K562 (cell line): ENCODE measurements at regions not wholly inside any gene's neighbourhood (a gene's known extent, or its start where the extent isn't known, plus 50 kb on each side); places are given as distances from the start of the nearest gene placed in this dataset.

Experiments used
- ATAC-seq: fragments of 200-7000 bp; cut with Tn5 transposase; 3 replicates; pipeline ENCODE4 v1.9.1; 2020; ENCODE audit warnings: moderate library complexity
- BruUV-seq: library from RNA; stranded (reverse); fragments of 400-500 nt; replicated peaks from 2 replicates; lab custom pipeline; 2021; lab: Mats Ljungman, UMichigan
- CTCF ChIA-PET: fragments of 300-600 bp; formaldehyde crosslinking; extraction: SDS; loops from one replicate; lab custom pipeline; 2021; ENCODE audit warnings: low intra/inter-chr PET ratio; lab: Yijun Ruan, JAX
- POLR2A ChIA-PET: fragments of 300-600, 350-650 bp; sonication (Branson Sonifier 250); formaldehyde crosslinking; extraction: SDS; loops from one replicate; lab custom pipeline; 2021; ENCODE audit warnings: antibody characterized with exemption, inconsistent platforms; lab: Yijun Ruan, JAX
- DNase-seq, 4 experiments: peaks; one replicate each; pipeline versions ENCODE4 v3.0.0 to v3.0.0-alpha.2; 2011 to 2018; ENCODE audit warnings: low spot score in 3 of 4, mixed read lengths in 3 of 4; ENCODE audit errors: extremely low read depth in 1 of 4
- FAIRE-seq: peaks from 2 replicates; lab custom pipeline; 2011; peaks lifted over from hg19 to GRCh38; lab: Jason Lieb, UNC
- H2AFZ ChIP-seq: 2 replicates; pipeline ENCODE4 v1.6.0; 2011; ENCODE audit warnings: low read depth, low read length, control low read depth, inconsistent platforms
- H3K27ac ChIP-seq: fragments of 200-600 bp; 3 replicates; pipeline ENCODE4 v1.8.0; 2011; ENCODE audit warnings: low read depth, mild to moderate bottlenecking, control low read depth, inconsistent platforms, low read length, moderate library complexity, mixed read lengths; ENCODE audit errors: extremely low read depth
- H3K27me3 ChIP-seq, 2 experiments: fragments of 300-600 bp in 1 of 2; 2 replicates in 1 of 2; 3 replicates in 1 of 2; pipeline versions ENCODE4 v1.6.0 to v1.8.0; 2011; ENCODE audit warnings: inconsistent platforms in 2 of 2, low read length in 2 of 2, mild to moderate bottlenecking in 1 of 2, mixed read lengths in 1 of 2, moderate library complexity in 1 of 2; ENCODE audit not compliant: control insufficient read depth in 2 of 2, insufficient read depth in 2 of 2
- H3K36me3 ChIP-seq: fragments of 300-600 bp; 3 replicates; pipeline ENCODE4 v1.8.0; 2011; ENCODE audit warnings: mild to moderate bottlenecking, low read length, inconsistent platforms; ENCODE audit not compliant: control insufficient read depth, insufficient read depth
- H3K4me1 ChIP-seq, 2 experiments: fragments of 200-600 bp in 1 of 2; replicated peaks in 1 of 2; 2 replicates in 1 of 2; 3 replicates in 1 of 2; pipeline versions ENCODE4 v1.5.1 to v1.8.0; 2011; ENCODE audit warnings: inconsistent platforms in 2 of 2, low read length in 2 of 2, mild to moderate bottlenecking in 1 of 2, mixed read lengths in 1 of 2, moderate library complexity in 1 of 2; ENCODE audit not compliant: control insufficient read depth in 2 of 2, insufficient read depth in 2 of 2
- H3K4me2 ChIP-seq: 2 replicates; pipeline ENCODE4 v1.6.1; 2011; ENCODE audit warnings: low read length, control low read depth, inconsistent platforms, mixed read lengths; ENCODE audit not compliant: insufficient read depth
- H3K4me3 ChIP-seq: fragments of 200-600 bp; sonication (generic), shearing (Covaris generic); 2 replicates; pipeline ENCODE4 v1.5.1; 2016; ENCODE audit warnings: control low read depth, inconsistent platforms
- H3K79me2 ChIP-seq: fragments of 200-600 bp; 3 replicates; pipeline ENCODE4 v1.8.0; 2011; ENCODE audit warnings: low read length, inconsistent platforms; ENCODE audit not compliant: control insufficient read depth, insufficient read depth
- H3K9ac ChIP-seq, 2 experiments: 2 replicates each; pipeline versions ENCODE4 v1.6.0 to v1.6.1; 2011; ENCODE audit warnings: low read depth in 2 of 2, low read length in 2 of 2, control low read depth in 1 of 2, inconsistent platforms in 1 of 2, mild to moderate bottlenecking in 1 of 2, mixed read lengths in 1 of 2; ENCODE audit not compliant: insufficient read depth in 1 of 2
- H3K9me1 ChIP-seq: one replicate; pipeline ENCODE4 v1.6.0; 2011; ENCODE audit warnings: inconsistent platforms, mild to moderate bottlenecking, low read length, moderate library complexity; ENCODE audit not compliant: control insufficient read depth, insufficient read depth
- H3K9me3 ChIP-seq: replicated peaks from 2 replicates; pipeline ENCODE4 v1.5.1; 2011; ENCODE audit warnings: low read depth, low read length, inconsistent platforms; ENCODE audit not compliant: control insufficient read depth, insufficient read depth
- H4K20me1 ChIP-seq: replicated peaks from 2 replicates; pipeline ENCODE4 v1.6.1; 2011; ENCODE audit warnings: low read length, inconsistent platforms, mixed read lengths; ENCODE audit not compliant: control insufficient read depth, insufficient read depth
- CBX8 ChIP-seq: fragments of 200-600 bp; sonication (generic); IDR thresholded peaks from 2 replicates; pipeline ENCODE4 v1.6.1; 2012; ENCODE audit warnings: borderline replicate concordance, mixed run types, low read depth, mild to moderate bottlenecking, moderate library complexity, mixed read lengths, low read length, control low read depth, inconsistent platforms; ENCODE audit not compliant: poor library complexity, severe bottlenecking; ENCODE audit errors: extremely low read depth
- GMEB1 ChIP-seq: fragments of 250-450 bp; sonication (Bioruptor Pico); IDR thresholded peaks from 2 replicates; pipeline ENCODE4 v1.4.0; 2020; ENCODE audit warnings: mild to moderate bottlenecking
- HOXB6 ChIP-seq: fragments of 250-450 bp; sonication (Bioruptor Pico); IDR thresholded peaks from 2 replicates; pipeline ENCODE4 v1.5.1; 2022; ENCODE audit warnings: mild to moderate bottlenecking, borderline replicate concordance
- POLR2B ChIP-seq: fragments of 450-650 bp; IDR thresholded peaks from 2 replicates; pipeline ENCODE4 v1.6.1; 2018; ENCODE audit warnings: low read depth; ENCODE audit not compliant: partially characterized antibody
- PPARD ChIP-seq: fragments of 250-450 bp; sonication (Bioruptor Pico); IDR thresholded peaks from 2 replicates; pipeline ENCODE4 v1.8.0; 2022; ENCODE audit warnings: inconsistent platforms, mild to moderate bottlenecking, moderate library complexity
- PRDM10 ChIP-seq: fragments of 450-650 bp; IDR thresholded peaks from 2 replicates; pipeline ENCODE4 v1.6.1; 2018; ENCODE audit not compliant: partially characterized antibody
- TCF15 ChIP-seq: fragments of 250-450 bp; sonication (Bioruptor Pico); IDR thresholded peaks from 2 replicates; pipeline ENCODE4 v1.8.0; 2022; ENCODE audit warnings: moderate library complexity, mild to moderate bottlenecking, inconsistent platforms
- TSC22D4 ChIP-seq: fragments of 450-650 bp; IDR thresholded peaks from 2 replicates; pipeline ENCODE4 v1.6.1; 2016; ENCODE audit warnings: missing genetic modification characterization, missing biosample characterization, control low read depth
- ZC3H4 ChIP-seq: sonication (generic); formaldehyde crosslinking; IDR thresholded peaks from 2 replicates; pipeline ENCODE4 v1.9.0; 2021; ENCODE audit warnings: missing genetic modification reagents, borderline replicate concordance
- in situ Hi-C: fragments of 300-500 bp; cut with MboI; formaldehyde crosslinking; loops from 4 replicates; pipeline ENCODE4 v1.15.0; 2018; ENCODE audit warnings: inconsistent platforms, mixed read lengths
- intact Hi-C: fragments of 100-400 bp; cut with micrococcal nuclease; formaldehyde crosslinking; loops from 2 replicates; pipeline ENCODE4 v1.14.2; 2022

GRCh38 chr10:62993121-62993520 lies 140.0 kb upstream of the NRBF2 start:
- intact Hi-C loops (no loop called here), in situ Hi-C loops (no loop called here)
- Histone ChIP-seq H3K9me3 (no peaks in the 10 kb centered on the region), H3K4me3 (no peak overlapping the region), H3K36me3 (no peaks in the 10 kb centered on the region), H4K20me1 (no peaks in the 10 kb centered on the region), H2AFZ (no peak overlapping the region), H3K4me2 (no peak overlapping the region), H3K27ac (no peak overlapping the region), H3K4me1 (no peaks in the 10 kb centered on the region), H3K9me1 (no peaks in the 10 kb centered on the region), H3K9ac (no peak overlapping the region), H3K27me3 (no peaks in the 10 kb centered on the region), H3K79me2 (no peaks in the 10 kb centered on the region)
- FAIRE-seq (no peak), ATAC-seq (no peak), DNase-seq (no peak)
- no TSS peak for BruUV-seq
- CTCF ChIA-PET, result no interaction called here
- POLR2A ChIA-PET, result no interaction called here
- TF ChIP-seq GMEB1 (CRISPR knock-in tag), result no peak
- no peak for TF ChIP-seq POLR2B
- TF ChIP-seq TSC22D4, result no peak
- TF ChIP-seq CBX8, result no peak
- TF ChIP-seq ZC3H4 (CRISPR knock-in tag), result no peak
- no peak for TF ChIP-seq PRDM10
- TF ChIP-seq HOXB6 (CRISPR knock-in tag), result no peak
- no peak for TF ChIP-seq TCF15
- TF ChIP-seq PPARD (CRISPR knock-in tag), result no peak
- TF ChIP-seq, all 486 proteins: peak for 0
